HAP-1 (cell line): ENCODE measurements at regions not wholly inside any gene's neighbourhood (a gene's known extent, or its start where the extent isn't known, plus 50 kb on each side); places are given as distances from the start of the nearest gene placed in this dataset.
"Not testable (repeated sequence)": the region's sequence is repeated elsewhere in the genome, so short reads cannot be mapped to it uniquely, and the experiment has no call there.

Source experiments
- DNase-seq, 2 experiments: peaks; one replicate each; pipeline ENCODE4 v3.0.0-alpha.2; 2016 to 2020; ENCODE audit warnings: low spot score in 2 of 2
- H3K27me3 ChIP-seq: fragments of 250-450 bp; sonication (Bioruptor Pico); 2 replicates; pipeline ENCODE4 v1.5.1; 2020; ENCODE audit warnings: low read depth, mild to moderate bottlenecking, moderate library complexity
- H3K36me3 ChIP-seq: fragments of 250-450 bp; sonication (Bioruptor Pico); replicated peaks from 2 replicates; pipeline ENCODE4 v1.5.1; 2020; ENCODE audit warnings: mild to moderate bottlenecking
- H3K4me1 ChIP-seq: fragments of 250-450 bp; sonication (Bioruptor Pico); 2 replicates; pipeline ENCODE4 v1.5.1; 2020; ENCODE audit warnings: mild to moderate bottlenecking
- H3K4me3 ChIP-seq: fragments of 250-450 bp; sonication (Bioruptor Pico); 2 replicates; pipeline ENCODE4 v1.5.1; 2020; ENCODE audit warnings: mild to moderate bottlenecking, moderate library complexity
- H3K9me3 ChIP-seq: fragments of 250-450 bp; sonication (Bioruptor Pico); 2 replicates; pipeline ENCODE4 v1.5.1; 2020; ENCODE audit warnings: mild to moderate bottlenecking, moderate library complexity
- in situ Hi-C: fragments of 300-500 bp; cut with MboI; formaldehyde crosslinking; loops from 3 replicates; pipeline ENCODE4 v1.14.3; 2020; ENCODE audit warnings: low sequenced_read_pairs, inconsistent platforms, mixed read lengths

DNA sequence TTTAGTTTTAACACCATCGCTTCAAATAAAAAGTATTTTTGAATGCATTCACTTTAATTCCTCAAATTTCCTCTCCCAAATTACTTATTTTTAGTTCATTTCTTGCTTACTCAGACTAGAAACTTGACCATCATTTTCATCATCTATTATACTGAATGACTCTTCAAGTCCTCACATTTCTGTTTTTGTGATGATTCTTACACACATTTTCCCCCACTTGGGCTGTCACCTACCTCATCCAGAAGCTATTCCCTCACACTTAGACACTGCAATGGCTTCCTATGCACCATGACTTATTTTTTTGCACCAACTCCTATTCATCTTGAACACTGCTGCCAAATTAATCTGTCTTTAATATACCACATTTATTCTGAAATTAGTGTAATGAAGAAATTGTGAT, 239.6 kb upstream of the DUSP10 start:
- H3K9me3 ChIP-seq, result no peaks in the 10 kb centered on the region
- DNase-seq, result no peak
- H3K36me3 ChIP-seq, result no peaks in the 10 kb centered on the region
- no peaks in the 10 kb centered on the region for H3K27me3 ChIP-seq
- in situ Hi-C loops, result no loop called here
- no peaks in the 10 kb centered on the region for H3K4me1 ChIP-seq
- H3K4me3 ChIP-seq, result no peak overlapping the region

DNA sequence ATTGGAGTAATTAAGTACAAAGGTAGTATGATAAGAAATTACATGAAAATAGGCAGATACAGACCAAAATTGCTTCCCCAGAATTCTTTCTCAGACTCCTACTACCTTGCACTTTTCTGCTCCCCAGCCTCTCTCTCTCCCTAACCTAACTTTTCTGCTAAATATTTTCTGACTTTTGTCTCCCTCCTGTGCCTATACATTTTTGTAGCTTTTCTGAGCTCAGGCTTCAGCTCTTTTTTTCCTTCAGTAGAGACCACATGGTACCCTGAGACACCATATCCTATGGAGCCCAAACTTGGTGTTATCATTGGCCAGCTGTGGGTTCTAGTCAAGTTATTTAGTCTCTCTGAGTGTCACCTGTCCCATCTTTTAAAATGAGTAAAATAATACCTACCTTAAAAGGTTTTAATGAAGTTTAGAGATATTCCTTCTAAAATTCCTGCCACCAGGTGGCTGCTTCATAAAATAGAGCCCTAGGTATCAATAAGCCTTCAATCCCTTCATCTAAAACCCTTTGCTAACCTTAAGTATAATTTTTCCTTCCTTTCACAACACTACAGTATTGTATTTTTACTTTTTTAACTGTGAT, 237.6 kb upstream of the DUSP10 start:
- Histone ChIP-seq H3K9me3 (no peaks in the 10 kb centered on the region), H3K27me3 (no peaks in the 10 kb centered on the region), H3K4me1 (no peaks in the 10 kb centered on the region), H3K36me3 (no peaks in the 10 kb centered on the region), H3K4me3 (no peak overlapping the region)
- in situ Hi-C loops, result no loop called here
- DNase-seq, result no peak

DNA sequence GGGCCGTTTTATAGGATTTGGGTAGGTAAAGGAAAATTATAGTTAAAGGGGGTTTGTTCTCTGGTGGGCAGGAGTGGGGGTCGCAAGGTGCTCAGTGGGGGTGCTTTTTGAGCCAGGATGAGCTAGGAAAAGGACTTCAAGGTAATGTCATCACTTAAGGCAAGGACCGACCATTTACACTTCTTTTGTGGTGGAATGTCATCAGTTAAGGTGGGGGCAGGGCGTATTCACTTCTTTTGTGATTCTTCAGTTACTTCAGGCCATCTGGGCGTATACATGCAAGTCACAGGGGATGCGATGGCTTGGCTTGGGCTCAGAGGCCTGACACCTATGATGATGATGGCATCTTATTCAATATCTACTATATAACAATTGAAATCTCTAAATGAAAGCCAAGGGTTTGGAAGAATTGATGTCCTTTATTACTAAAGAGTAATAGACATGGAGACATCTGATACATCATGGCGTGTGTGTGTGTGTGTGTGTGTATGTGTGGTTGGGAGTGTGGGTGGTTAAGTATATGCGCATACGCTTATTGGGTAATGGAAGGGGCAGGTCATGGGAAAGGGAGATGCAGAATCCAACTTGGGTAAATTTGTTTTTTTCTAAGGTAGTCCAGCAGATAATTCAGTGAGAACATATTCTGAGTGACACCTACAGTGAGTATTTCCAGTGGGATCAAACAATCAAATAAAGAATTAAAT, 236.9 kb upstream of the DUSP10 start:
- H3K4me3 ChIP-seq, H3K4me1 ChIP-seq, DNase-seq, in situ Hi-C loops, H3K36me3 ChIP-seq, H3K9me3 ChIP-seq, H3K27me3 ChIP-seq: not testable (repeated sequence)

DNA sequence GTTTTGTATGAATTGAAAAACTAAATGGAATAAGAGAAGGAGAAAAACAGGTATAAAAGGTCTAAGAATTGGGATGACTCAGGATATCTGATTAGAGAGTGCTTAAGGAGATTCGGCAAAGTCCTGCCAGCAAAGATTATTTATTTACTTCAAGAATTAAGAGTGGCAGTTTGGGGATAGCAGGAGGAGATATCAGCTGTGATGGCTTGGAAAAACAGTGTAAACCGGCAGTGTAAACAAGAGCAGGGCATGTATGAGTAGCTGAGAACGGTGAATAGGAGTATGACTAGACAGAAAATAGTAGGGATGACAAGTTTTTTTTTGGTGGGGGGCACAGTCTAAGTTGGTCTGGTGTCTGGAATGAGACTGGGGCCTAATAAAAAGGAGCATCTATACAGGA, 231.9 kb upstream of the DUSP10 start:
- H3K27me3 ChIP-seq, DNase-seq, H3K4me3 ChIP-seq, H3K9me3 ChIP-seq, H3K36me3 ChIP-seq, in situ Hi-C loops: not testable (repeated sequence)
- H3K4me1 ChIP-seq, result peaks cover 19% of the 10 kb centered on the region

DNA sequence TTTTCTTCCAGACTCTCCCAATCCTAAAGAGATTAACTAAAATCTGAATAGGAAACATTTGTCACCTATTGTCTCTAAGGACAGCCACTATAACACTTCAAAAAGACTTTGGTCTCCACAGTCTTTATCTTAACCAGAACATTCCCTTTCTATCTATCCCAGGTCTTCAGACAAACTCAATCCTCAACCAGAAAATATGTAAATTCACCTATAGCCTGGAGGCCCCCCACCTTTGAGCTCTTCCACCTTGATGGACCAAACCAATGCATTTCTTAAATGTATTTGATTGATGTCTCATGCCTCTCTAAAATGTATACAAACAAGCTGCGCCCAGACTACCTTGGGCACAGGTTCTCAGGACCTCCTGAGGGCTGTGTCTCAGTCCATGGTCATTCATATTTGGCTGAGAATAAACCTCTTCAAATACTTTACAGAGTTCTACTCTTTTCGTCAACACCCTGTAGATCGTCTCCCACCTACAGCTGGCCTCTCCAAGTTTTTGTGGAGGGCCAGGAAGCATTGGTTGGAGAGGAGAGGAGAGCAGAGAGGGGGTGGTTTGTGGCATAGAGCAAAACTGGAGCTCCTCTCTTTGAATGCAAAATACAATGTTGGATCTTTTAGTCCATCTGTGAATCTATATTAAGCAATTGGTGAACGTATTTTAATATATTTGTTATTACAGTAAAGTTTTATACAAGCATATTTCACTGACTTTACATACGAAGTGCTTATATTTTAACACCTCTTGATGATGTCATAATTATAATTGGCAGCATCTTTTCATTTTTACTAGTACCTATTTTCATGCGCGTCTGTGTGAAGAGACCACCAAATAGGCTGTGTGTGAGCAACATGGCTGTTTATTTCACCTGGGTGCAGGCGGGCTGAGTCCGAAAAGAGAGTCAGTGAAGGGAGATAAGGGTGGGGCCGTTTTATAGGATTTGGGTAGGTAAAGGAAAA, 230.7 kb upstream of the DUSP10 start:
- Histone ChIP-seq H3K9me3 (no peaks in the 10 kb centered on the region), H3K4me1 (peaks cover 19% of the 10 kb centered on the region), H3K27me3 (no peaks in the 10 kb centered on the region), H3K4me3 (no peak overlapping the region), H3K36me3 (no peaks in the 10 kb centered on the region)
- in situ Hi-C loops, result no loop called here
- DNase-seq, result peak; percentile 42 to 85

DNA sequence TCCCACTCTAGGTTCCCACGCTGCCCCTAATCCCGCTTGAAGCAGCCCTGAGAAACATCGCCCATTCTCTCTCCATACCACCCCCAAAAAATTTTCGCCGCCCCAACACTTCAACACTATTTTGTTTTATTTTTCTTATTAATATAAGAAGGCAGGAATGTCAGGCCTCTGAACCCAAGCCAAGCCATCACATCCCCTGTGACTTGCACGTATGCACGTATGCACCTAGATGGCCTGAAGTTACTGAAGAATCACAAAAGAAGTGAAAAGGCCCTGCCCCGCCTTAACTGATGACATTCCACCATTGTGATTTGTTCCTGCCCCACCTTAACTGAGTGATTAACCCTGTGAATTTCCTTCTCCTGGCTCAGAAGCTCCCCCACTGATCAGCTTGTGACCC, 229.1 kb upstream of the DUSP10 start:
- H3K27me3 ChIP-seq, H3K9me3 ChIP-seq, in situ Hi-C loops, H3K4me3 ChIP-seq, H3K36me3 ChIP-seq: not testable (repeated sequence)
- DNase-seq, result peak in 1 of 2 experiments; percentile 10
- peaks cover 19% of the 10 kb centered on the region for H3K4me1 ChIP-seq

DNA sequence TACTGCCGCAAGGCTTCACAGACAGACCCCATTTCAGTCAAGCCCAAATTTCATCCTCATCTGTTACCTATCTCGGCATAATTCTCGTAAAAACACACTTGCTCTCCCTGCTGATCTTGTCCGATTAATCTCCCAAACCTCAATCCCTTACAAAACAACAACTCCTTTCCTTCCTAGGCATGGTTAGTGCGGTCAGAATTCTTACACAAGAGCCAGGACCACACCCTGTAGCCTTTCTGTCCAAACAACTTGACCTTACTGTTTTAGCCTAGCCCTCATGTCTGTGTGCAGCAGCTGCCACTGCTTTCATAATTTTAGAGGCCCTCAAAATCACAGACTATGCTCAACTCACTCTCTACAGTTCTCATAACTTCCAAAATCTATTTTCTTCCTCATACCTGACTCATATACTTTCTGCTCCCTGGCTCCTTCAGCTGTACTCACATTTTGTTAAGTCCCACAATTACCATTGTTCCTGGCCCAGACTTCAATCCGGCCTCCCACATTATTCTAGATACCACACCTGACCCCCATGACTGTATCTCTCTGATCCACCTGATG, 227.5 kb upstream of the DUSP10 start:
- H3K9me3 ChIP-seq, H3K36me3 ChIP-seq, H3K27me3 ChIP-seq, in situ Hi-C loops, DNase-seq, H3K4me3 ChIP-seq: not testable (repeated sequence)
- H3K4me1 ChIP-seq, result peaks cover 19% of the 10 kb centered on the region

DNA sequence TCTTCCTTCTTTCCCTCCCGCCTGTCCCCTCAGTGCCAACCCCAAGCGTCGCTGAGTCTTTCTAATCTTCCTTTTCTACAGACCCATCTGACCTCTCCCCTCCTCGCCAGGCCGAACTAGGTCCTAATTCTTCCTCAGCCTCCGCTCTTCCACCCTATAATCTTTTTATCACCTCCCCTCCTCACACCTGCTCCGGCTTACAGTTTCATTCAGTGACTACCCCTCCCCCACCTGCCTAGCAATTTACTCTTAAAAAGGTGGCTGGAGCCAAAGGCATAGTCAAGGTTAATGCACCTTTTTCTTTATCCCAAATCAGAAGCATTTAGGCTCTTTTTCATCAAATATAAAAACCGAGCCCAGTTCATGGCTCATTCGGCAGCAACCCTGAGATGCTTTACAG, 225.6 kb upstream of the DUSP10 start:
- H3K4me1 ChIP-seq, result peaks cover 14% of the 10 kb centered on the region
- H3K36me3 ChIP-seq, H3K4me3 ChIP-seq, DNase-seq, H3K27me3 ChIP-seq, in situ Hi-C loops, H3K9me3 ChIP-seq: not testable (repeated sequence)

DNA sequence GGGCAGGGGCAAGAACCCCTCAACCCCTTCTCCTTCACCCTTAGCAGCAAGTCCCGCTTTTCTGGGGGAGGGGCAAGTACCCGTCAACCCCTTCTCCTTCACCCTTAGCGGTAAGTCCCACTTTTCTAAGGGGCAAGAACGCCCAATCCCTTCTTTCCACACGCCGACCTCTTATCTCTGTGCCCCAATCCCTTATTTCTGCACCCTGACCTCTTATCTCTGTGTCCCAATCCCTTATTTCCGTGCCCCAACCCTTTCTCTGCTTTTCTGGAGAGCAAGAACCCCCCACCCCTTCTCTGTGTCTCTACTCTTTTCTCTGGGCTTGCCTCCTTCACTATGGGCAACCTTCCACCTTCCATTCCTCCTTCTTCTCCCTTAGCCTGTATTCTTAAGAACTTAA, 225.0 kb upstream of the DUSP10 start:
- in situ Hi-C loops, H3K27me3 ChIP-seq, H3K36me3 ChIP-seq, DNase-seq, H3K4me3 ChIP-seq, H3K9me3 ChIP-seq: not testable (repeated sequence)
- peaks cover 11% of the 10 kb centered on the region for H3K4me1 ChIP-seq

DNA sequence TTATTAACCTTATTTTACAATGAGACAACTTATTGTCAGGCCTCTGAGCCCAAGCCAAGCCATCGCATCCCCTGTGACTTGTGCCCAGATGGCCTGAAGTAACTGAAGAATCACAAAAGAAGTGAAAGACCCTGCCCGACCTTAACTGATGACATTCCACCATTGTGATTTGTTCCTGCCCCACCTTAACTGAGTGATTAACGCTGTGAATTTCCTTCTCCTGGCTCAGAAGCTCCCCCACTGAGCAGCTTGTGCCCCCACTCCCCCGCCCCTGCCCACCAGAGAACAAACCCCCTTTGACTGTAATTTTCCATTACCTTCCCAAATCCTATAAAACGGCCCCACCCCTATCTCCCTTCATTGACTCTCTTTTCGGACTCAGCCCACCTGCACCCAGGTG, 224.0 kb upstream of the DUSP10 start:
- in situ Hi-C loops, H3K4me3 ChIP-seq, H3K36me3 ChIP-seq, H3K4me1 ChIP-seq, DNase-seq, H3K9me3 ChIP-seq, H3K27me3 ChIP-seq: not testable (repeated sequence)

DNA sequence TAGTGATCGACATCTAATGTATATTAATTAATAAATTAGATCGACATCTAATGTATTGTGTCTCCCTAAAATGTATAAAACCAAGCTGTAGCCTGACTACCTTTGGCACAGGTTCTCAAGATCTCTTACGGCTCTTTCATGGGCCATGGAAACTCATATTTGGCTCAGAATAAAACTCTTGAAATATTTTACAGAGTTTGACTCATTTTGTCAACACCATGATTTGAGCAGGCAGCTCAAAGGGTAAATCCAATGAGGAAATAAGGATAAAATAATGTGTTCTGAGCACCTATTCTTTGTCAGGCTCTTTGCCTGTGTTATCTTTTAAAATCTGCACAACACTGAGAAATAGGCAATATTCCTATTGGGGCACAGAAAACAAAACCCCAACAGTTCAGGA, 223.4 kb upstream of the DUSP10 start:
- Histone ChIP-seq H3K4me1 (no peaks in the 10 kb centered on the region), H3K36me3 (no peaks in the 10 kb centered on the region), H3K4me3 (no peak overlapping the region), H3K9me3 (no peaks in the 10 kb centered on the region), H3K27me3 (no peaks in the 10 kb centered on the region)
- no peak for DNase-seq
- in situ Hi-C loops, result no loop called here

DNA sequence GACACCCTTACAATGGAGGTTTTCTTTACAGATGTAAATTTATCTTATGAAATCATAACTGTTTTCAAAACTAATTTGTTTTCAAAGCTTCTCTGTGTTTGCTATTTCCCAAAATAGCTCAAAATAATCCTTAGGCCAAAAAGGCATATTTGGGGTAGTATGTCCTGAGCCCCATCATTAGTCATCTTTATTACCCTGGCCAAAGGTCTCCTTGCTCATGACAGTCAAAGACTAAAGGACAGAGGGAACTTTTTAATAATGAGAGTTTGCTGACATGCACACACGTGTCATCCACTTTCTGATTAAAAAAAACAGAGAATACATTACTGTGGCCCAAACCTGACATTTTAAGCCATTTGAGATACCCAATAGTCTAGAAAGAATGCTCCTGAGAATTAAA, 221.9 kb upstream of the DUSP10 start:
- no peaks in the 10 kb centered on the region for H3K4me1 ChIP-seq
- H3K36me3 ChIP-seq, result no peaks in the 10 kb centered on the region
- H3K4me3 ChIP-seq, result no peak overlapping the region
- no peak for DNase-seq
- H3K27me3 ChIP-seq, result no peaks in the 10 kb centered on the region
- H3K9me3 ChIP-seq, result no peaks in the 10 kb centered on the region
- in situ Hi-C loops, result no loop called here

DNA sequence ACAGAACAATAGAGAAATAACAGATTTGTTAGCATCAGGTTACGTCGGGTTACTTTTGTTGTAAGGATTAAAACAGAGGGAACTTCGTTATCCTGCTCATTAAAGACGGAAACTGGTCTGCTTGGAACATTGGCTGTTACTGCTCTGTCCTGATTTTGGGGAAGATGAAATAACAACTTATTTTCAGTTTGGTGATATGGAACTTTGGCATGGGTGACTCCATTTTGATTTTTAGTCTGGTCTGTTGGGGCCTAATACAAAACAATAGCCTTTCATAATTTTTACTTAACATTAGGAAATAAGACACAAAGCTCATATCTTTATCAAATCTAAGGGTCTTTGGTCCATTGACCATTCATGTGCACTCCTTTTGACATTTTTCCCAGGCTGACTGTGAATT, 220.5 kb upstream of the DUSP10 start:
- in situ Hi-C loops, result no loop called here
- H3K4me3 ChIP-seq, result no peak overlapping the region
- H3K9me3 ChIP-seq, result no peaks in the 10 kb centered on the region
- no peaks in the 10 kb centered on the region for H3K4me1 ChIP-seq
- H3K36me3 ChIP-seq, result no peaks in the 10 kb centered on the region
- no peak for DNase-seq
- no peaks in the 10 kb centered on the region for H3K27me3 ChIP-seq
